ENCODE measurements at regions not wholly inside any gene's neighbourhood (a gene's known extent, or its start where the extent isn't known, plus 50 kb on each side); places are given as distances from the start of the nearest gene placed in this dataset.

- TF ChIP-seq EP300 (IDR thresholded peaks at IDR 0.05; ENCODE audit: borderline replicate concordance) (no peak), RAD21 (IDR thresholded peaks at IDR 0.05; ENCODE audit: low read depth) (peak; percentile 23; the same call in 1 of the 2 replicates)
These were observed 714.7 kb upstream of the TENM4 start for GRCh38 chr11:80155412-80156017.

Data from Ishikawa (cell line).